ENCODE measurements at regions not wholly inside any gene's neighbourhood (a gene's known extent, or its start where the extent isn't known, plus 50 kb on each side); places are given as distances from the start of the nearest gene placed in this dataset.
"Not testable (repeated sequence)": the region's sequence is repeated elsewhere in the genome, so short reads cannot be mapped to it uniquely, and the experiment has no call there.

- H3K9me3 ChIP-seq (ENCODE audit: insufficient read depth, low read depth) = no peaks in the 10 kb centered on the region
- CTCF ChIA-PET = no interaction called here
- no peaks in the 10 kb centered on the region for H3F3A ChIP-seq (ENCODE audit: insufficient read depth, low read depth)
- TF ChIP-seq CTCF (conservative IDR thresholded peaks at IDR 0.05) (no peak), EZH2 (IDR thresholded peaks at IDR 0.05; ENCODE audit: low read depth) (no peak)
- H3K4me2 ChIP-seq = no peak overlapping the region
- H3K4me1 ChIP-seq (replicated peaks; ENCODE audit: insufficient read depth) = no peaks in the 10 kb centered on the region
- POLR2A ChIA-PET (ENCODE audit: unreplicated experiment) = no interaction called here
- no peaks in the 10 kb centered on the region for H3K79me2 ChIP-seq (ENCODE audit: low read depth)
- no peaks in the 10 kb centered on the region for H3K27me3 ChIP-seq (ENCODE audit: insufficient read depth, low read depth)
- BruUV-seq (replicated peaks) = no TSS peak
- H3K9me2 ChIP-seq (ENCODE audit: insufficient read depth) = no peaks in the 10 kb centered on the region
- H3K4me3 ChIP-seq = no peak overlapping the region
- intact Hi-C loops (cut with micrococcal nuclease; ENCODE audit: unreplicated experiment) = no loop called here
- no peak for DNase-seq
- no peak overlapping the region for H2AFZ ChIP-seq
- H3K36me3 ChIP-seq (ENCODE audit: low read depth) = no peaks in the 10 kb centered on the region
- H4K20me1 ChIP-seq (ENCODE audit: insufficient read depth) = no peaks in the 10 kb centered on the region
- H3K27ac ChIP-seq = no peak overlapping the region
Observed at GRCh38 chr4:137361756-137362470, 170.4 kb downstream of the PCDH18 start.

GRCh38 chr4:137360761-137361160 lies 171.5 kb downstream of the PCDH18 start:
- no peak overlapping the region for H3K4me2 ChIP-seq
- BruUV-seq (replicated peaks) = no TSS peak

GRCh38 chr4:137359691-137360315 lies 172.5 kb downstream of the PCDH18 start:
- Histone ChIP-seq H3F3A (ENCODE audit: insufficient read depth, low read depth) (no peaks in the 10 kb centered on the region), H3K9me2 (ENCODE audit: insufficient read depth) (no peaks in the 10 kb centered on the region), H3K27me3 (ENCODE audit: insufficient read depth, low read depth) (no peaks in the 10 kb centered on the region), H3K9me3 (ENCODE audit: insufficient read depth, low read depth) (no peaks in the 10 kb centered on the region), H3K4me2 (no peak overlapping the region), H4K20me1 (ENCODE audit: insufficient read depth) (no peaks in the 10 kb centered on the region), H3K36me3 (ENCODE audit: low read depth) (no peaks in the 10 kb centered on the region), H3K27ac (no peak overlapping the region), H3K4me3 (no peak overlapping the region), H3K79me2 (ENCODE audit: low read depth) (no peaks in the 10 kb centered on the region), H3K4me1 (replicated peaks; ENCODE audit: insufficient read depth) (no peaks in the 10 kb centered on the region), H2AFZ (no peak overlapping the region)
- TF ChIP-seq EZH2 (IDR thresholded peaks at IDR 0.05; ENCODE audit: low read depth) = no peak
- no peak for TF ChIP-seq CTCF (conservative IDR thresholded peaks at IDR 0.05)
- ChIA-PET POLR2A (ENCODE audit: unreplicated experiment) (interaction anchor here (0.6 kb wide), 1 partner anchor 248 kb away, joined by 3 read pairs; no protein-coding TSS in a partner anchor), CTCF (interaction anchor here (0.5 kb wide), 1 partner anchor 843 kb away, joined by 3 read pairs; no protein-coding TSS in a partner anchor)
- no peak for DNase-seq
- no TSS peak for BruUV-seq (replicated peaks)
- intact Hi-C loops (cut with micrococcal nuclease; ENCODE audit: unreplicated experiment) = no loop called here

More at GRCh38 chr4:137360761-137361160, 171.5 kb downstream of the PCDH18 start:
- CTCF ChIA-PET = interaction anchor here (0.5 kb wide), 1 partner anchor 842 kb away, joined by 3 read pairs; no protein-coding TSS in a partner anchor
- no peak overlapping the region for H3K4me3 ChIP-seq
- no peaks in the 10 kb centered on the region for H3K79me2 ChIP-seq (ENCODE audit: low read depth)
- intact Hi-C loops (cut with micrococcal nuclease; ENCODE audit: unreplicated experiment) = no loop called here
- H3K4me1 ChIP-seq (replicated peaks; ENCODE audit: insufficient read depth) = no peaks in the 10 kb centered on the region
- H3K27me3 ChIP-seq (ENCODE audit: insufficient read depth, low read depth) = no peaks in the 10 kb centered on the region
- POLR2A ChIA-PET (ENCODE audit: unreplicated experiment) = no interaction called here
- H3K36me3 ChIP-seq (ENCODE audit: low read depth) = no peaks in the 10 kb centered on the region
- H3K27ac ChIP-seq = no peak overlapping the region
- DNase-seq = no peak
- H2AFZ ChIP-seq = no peak overlapping the region
- no peaks in the 10 kb centered on the region for H3F3A ChIP-seq (ENCODE audit: insufficient read depth, low read depth)
- H3K9me2 ChIP-seq (ENCODE audit: insufficient read depth) = no peaks in the 10 kb centered on the region
- TF ChIP-seq CTCF (conservative IDR thresholded peaks at IDR 0.05) (no peak), EZH2 (IDR thresholded peaks at IDR 0.05; ENCODE audit: low read depth) (no peak)
- no peaks in the 10 kb centered on the region for H3K9me3 ChIP-seq (ENCODE audit: insufficient read depth, low read depth)
- H4K20me1 ChIP-seq (ENCODE audit: insufficient read depth) = no peaks in the 10 kb centered on the region

- H3K4me2 ChIP-seq; H2AFZ ChIP-seq; CTCF ChIA-PET; H3K4me1 ChIP-seq (replicated peaks; ENCODE audit: insufficient read depth); H3K9me3 ChIP-seq (ENCODE audit: insufficient read depth, low read depth); H3K36me3 ChIP-seq (ENCODE audit: low read depth); POLR2A ChIA-PET (ENCODE audit: unreplicated experiment); H4K20me1 ChIP-seq (ENCODE audit: insufficient read depth); H3F3A ChIP-seq (ENCODE audit: insufficient read depth, low read depth); H3K27ac ChIP-seq; DNase-seq; BruUV-seq (replicated peaks); H3K4me3 ChIP-seq; H3K79me2 ChIP-seq (ENCODE audit: low read depth); H3K9me2 ChIP-seq (ENCODE audit: insufficient read depth); H3K27me3 ChIP-seq (ENCODE audit: insufficient read depth, low read depth); intact Hi-C loops (cut with micrococcal nuclease; ENCODE audit: unreplicated experiment): not testable (repeated sequence)
Observed at GRCh38 chr4:137354562-137354961, 177.7 kb downstream of the PCDH18 start.

Measured in PC-9 (cell line).